H1 (cell line): ENCODE measurements at regions not wholly inside any gene's neighbourhood (a gene's known extent, or its start where the extent isn't known, plus 50 kb on each side); places are given as distances from the start of the nearest gene placed in this dataset.

Experiments used
- CBX8 ChIP-seq: fragments of 300-800, 300-1000 bp; sonication (generic); IDR thresholded peaks from 2 replicates; pipeline ENCODE4 v1.7.1; 2016; ENCODE audit warnings: low read depth, low read length, borderline replicate concordance
- FOSL1 ChIP-seq: IDR thresholded peaks from 2 replicates; pipeline ENCODE4 v1.6.1; 2011; ENCODE audit warnings: mild to moderate bottlenecking, low read depth, low read length, moderate library complexity; ENCODE audit not compliant: insufficient read depth
- GTF2F1 ChIP-seq: IDR thresholded peaks from 2 replicates; pipeline ENCODE4 v1.6.1; 2012; ENCODE audit warnings: low read depth, low read length, improper control_type of control experiment, borderline replicate concordance
- KDM4A ChIP-seq: IDR thresholded peaks from one replicate; pipeline ENCODE4 v1.7.1; 2012; ENCODE audit warnings: low read depth, mild to moderate bottlenecking, moderate library complexity, low read length, inconsistent platforms; ENCODE audit not compliant: severe bottlenecking
- KDM5A ChIP-seq: fragments of 200-600 bp; IDR thresholded peaks from 2 replicates; pipeline ENCODE4 v1.7.1; 2012; ENCODE audit warnings: mild to moderate bottlenecking, low read length, inconsistent platforms, mixed read lengths
- MAX ChIP-seq: IDR thresholded peaks from 2 replicates; pipeline ENCODE4 v1.6.1; 2012; ENCODE audit warnings: inconsistent platforms
- POU5F1 ChIP-seq: IDR thresholded peaks from 2 replicates; pipeline ENCODE4 v1.6.1; 2011; ENCODE audit warnings: low read depth, mild to moderate bottlenecking, low read length, moderate library complexity
- SP2 ChIP-seq: IDR thresholded peaks from 2 replicates; pipeline ENCODE4 v1.6.1; 2012; ENCODE audit warnings: mild to moderate bottlenecking, low read length, inconsistent platforms
- YY1 ChIP-seq: IDR thresholded peaks from 2 replicates; pipeline ENCODE4 v1.6.1; 2011; ENCODE audit warnings: low read depth, mild to moderate bottlenecking, low read length
- TF ChIP-seq, protein P1 (sequence below): fragments of 300-600 bp; sonication (generic); IDR thresholded peaks from 2 replicates; pipeline ENCODE4 v1.7.1; 2012; ENCODE audit warnings: low read length, moderate library complexity, mild to moderate bottlenecking, inconsistent platforms; ENCODE audit not compliant: insufficient replicate concordance

DNA sequence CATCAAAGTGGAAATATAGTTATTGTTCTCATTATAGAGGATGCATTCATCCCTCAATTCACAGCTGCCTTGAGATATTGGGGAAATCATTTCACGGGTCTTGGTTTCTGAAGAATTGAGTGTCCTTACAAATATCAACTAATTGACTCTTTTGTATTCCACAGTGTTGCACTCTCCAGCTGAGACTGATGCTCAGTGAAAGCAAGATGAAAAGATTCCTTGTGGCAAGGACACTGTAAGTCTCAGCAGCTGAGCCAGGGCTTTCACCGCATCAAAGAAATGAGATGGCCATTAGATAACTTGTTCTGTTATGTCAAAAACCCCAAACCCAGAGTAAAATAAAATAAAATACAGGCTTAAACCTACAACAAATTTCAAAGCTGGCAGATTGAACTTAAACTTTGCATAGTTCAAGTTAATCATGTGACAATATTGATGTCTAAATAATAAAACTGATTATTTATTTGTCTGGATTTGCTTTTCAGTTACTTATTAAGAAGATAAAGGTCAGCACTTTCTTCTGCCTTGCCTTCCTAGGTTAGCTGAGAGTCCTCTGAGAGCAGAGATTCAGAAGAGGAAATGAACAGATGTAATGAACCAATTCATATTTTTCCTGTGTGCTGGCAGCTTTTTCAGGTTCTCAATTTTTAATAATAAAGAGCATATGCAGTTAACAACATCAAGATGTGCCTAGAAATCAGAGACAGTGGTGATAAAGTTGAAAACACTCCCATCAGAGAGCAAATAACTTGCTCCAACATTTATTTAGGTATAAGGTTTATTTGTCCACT lies 82.4 kb upstream of the SMLR1 start (continued):
- TF ChIP-seq, protein P1, sequence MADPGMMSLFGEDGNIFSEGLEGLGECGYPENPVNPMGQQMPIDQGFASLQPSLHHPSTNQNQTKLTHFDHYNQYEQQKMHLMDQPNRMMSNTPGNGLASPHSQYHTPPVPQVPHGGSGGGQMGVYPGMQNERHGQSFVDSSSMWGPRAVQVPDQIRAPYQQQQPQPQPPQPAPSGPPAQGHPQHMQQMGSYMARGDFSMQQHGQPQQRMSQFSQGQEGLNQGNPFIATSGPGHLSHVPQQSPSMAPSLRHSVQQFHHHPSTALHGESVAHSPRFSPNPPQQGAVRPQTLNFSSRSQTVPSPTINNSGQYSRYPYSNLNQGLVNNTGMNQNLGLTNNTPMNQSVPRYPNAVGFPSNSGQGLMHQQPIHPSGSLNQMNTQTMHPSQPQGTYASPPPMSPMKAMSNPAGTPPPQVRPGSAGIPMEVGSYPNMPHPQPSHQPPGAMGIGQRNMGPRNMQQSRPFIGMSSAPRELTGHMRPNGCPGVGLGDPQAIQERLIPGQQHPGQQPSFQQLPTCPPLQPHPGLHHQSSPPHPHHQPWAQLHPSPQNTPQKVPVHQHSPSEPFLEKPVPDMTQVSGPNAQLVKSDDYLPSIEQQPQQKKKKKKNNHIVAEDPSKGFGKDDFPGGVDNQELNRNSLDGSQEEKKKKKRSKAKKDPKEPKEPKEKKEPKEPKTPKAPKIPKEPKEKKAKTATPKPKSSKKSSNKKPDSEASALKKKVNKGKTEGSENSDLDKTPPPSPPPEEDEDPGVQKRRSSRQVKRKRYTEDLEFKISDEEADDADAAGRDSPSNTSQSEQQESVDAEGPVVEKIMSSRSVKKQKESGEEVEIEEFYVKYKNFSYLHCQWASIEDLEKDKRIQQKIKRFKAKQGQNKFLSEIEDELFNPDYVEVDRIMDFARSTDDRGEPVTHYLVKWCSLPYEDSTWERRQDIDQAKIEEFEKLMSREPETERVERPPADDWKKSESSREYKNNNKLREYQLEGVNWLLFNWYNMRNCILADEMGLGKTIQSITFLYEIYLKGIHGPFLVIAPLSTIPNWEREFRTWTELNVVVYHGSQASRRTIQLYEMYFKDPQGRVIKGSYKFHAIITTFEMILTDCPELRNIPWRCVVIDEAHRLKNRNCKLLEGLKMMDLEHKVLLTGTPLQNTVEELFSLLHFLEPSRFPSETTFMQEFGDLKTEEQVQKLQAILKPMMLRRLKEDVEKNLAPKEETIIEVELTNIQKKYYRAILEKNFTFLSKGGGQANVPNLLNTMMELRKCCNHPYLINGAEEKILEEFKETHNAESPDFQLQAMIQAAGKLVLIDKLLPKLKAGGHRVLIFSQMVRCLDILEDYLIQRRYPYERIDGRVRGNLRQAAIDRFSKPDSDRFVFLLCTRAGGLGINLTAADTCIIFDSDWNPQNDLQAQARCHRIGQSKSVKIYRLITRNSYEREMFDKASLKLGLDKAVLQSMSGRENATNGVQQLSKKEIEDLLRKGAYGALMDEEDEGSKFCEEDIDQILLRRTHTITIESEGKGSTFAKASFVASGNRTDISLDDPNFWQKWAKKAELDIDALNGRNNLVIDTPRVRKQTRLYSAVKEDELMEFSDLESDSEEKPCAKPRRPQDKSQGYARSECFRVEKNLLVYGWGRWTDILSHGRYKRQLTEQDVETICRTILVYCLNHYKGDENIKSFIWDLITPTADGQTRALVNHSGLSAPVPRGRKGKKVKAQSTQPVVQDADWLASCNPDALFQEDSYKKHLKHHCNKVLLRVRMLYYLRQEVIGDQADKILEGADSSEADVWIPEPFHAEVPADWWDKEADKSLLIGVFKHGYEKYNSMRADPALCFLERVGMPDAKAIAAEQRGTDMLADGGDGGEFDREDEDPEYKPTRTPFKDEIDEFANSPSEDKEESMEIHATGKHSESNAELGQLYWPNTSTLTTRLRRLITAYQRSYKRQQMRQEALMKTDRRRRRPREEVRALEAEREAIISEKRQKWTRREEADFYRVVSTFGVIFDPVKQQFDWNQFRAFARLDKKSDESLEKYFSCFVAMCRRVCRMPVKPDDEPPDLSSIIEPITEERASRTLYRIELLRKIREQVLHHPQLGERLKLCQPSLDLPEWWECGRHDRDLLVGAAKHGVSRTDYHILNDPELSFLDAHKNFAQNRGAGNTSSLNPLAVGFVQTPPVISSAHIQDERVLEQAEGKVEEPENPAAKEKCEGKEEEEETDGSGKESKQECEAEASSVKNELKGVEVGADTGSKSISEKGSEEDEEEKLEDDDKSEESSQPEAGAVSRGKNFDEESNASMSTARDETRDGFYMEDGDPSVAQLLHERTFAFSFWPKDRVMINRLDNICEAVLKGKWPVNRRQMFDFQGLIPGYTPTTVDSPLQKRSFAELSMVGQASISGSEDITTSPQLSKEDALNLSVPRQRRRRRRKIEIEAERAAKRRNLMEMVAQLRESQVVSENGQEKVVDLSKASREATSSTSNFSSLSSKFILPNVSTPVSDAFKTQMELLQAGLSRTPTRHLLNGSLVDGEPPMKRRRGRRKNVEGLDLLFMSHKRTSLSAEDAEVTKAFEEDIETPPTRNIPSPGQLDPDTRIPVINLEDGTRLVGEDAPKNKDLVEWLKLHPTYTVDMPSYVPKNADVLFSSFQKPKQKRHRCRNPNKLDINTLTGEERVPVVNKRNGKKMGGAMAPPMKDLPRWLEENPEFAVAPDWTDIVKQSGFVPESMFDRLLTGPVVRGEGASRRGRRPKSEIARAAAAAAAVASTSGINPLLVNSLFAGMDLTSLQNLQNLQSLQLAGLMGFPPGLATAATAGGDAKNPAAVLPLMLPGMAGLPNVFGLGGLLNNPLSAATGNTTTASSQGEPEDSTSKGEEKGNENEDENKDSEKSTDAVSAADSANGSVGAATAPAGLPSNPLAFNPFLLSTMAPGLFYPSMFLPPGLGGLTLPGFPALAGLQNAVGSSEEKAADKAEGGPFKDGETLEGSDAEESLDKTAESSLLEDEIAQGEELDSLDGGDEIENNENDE: no peak
- no peak for TF ChIP-seq KDM5A
- no peak for TF ChIP-seq MAX
- TF ChIP-seq CBX8: no peak
- no peak for TF ChIP-seq GTF2F1
- TF ChIP-seq FOSL1: no peak
- TF ChIP-seq SP2: no peak
- no peak for TF ChIP-seq KDM4A
- no peak for TF ChIP-seq POU5F1
- TF ChIP-seq YY1: no peak
